Left ventricle myocardium superior (tissue), 1 donor: ENCODE measurements at regions not wholly inside any gene's neighbourhood (a gene's known extent, or its start where the extent isn't known, plus 50 kb on each side); places are given as distances from the start of the nearest gene placed in this dataset.
A peak's percentile ranks its signal among the peaks of the same experiment; 100 is the strongest.

Source experiments
- ATAC-seq: fragments of 200-7000 bp; cut with Tn5 transposase; one replicate; pipeline ENCODE4 v1.9.1; 2020; ENCODE audit warnings: mild to moderate bottlenecking, moderate library complexity
- DNase-seq: peaks from one replicate; pipeline ENCODE4 v3.0.0-alpha.2; 2020
- intact Hi-C: fragments of 100-400 bp; cut with micrococcal nuclease; formaldehyde crosslinking; loops from one replicate; pipeline ENCODE4 v1.11.0; 2022
- donor health status: DM: no; HTN: yes; CAD: no; lungs with severe emphysema.

- intact Hi-C loops = no loop called here
- no peak for DNase-seq
- ATAC-seq = no peak
These were observed 245.2 kb downstream of the HAO1 start for GRCh38 chr20:7695051-7695495.

- no peak for ATAC-seq
These were observed 244.6 kb downstream of the HAO1 start for GRCh38 chr20:7695635-7696034.

GRCh38 chr20:7696311-7696710 lies 243.9 kb downstream of the HAO1 start:
- DNase-seq (no peak), ATAC-seq (no peak)
- intact Hi-C loops = no loop called here

More at GRCh38 chr20:7695635-7696034, 244.6 kb downstream of the HAO1 start:
- intact Hi-C loops = no loop called here
- DNase-seq = no peak

GRCh38 chr20:7702141-7702540 lies 238.1 kb downstream of the HAO1 start:
- no peak for ATAC-seq
- intact Hi-C loops = no loop called here

GRCh38 chr20:7703551-7703961 lies 236.7 kb downstream of the HAO1 start:
- ATAC-seq (no peak), DNase-seq (no peak)
- intact Hi-C loops = no loop called here

More at GRCh38 chr20:7702141-7702540, 238.1 kb downstream of the HAO1 start:
- no peak for DNase-seq

GRCh38 chr20:7703996-7704395 lies 236.3 kb downstream of the HAO1 start:
- intact Hi-C loops = no loop called here
- ATAC-seq = no peak
- DNase-seq = no peak

GRCh38 chr20:7708112-7708511 lies 232.1 kb downstream of the HAO1 start:
- intact Hi-C loops = no loop called here
- ATAC-seq (no peak), DNase-seq (no peak)

GRCh38 chr20:7708782-7709181 lies 231.5 kb downstream of the HAO1 start:
- DNase-seq = no peak
- intact Hi-C loops = no loop called here
- ATAC-seq = no peak

- DNase-seq = no peak
- intact Hi-C loops = no loop called here
- no peak for ATAC-seq
These were observed 229.8 kb downstream of the HAO1 start for GRCh38 chr20:7710440-7710839.

GRCh38 chr20:7712661-7713060 lies 227.6 kb downstream of the HAO1 start:
- intact Hi-C loops = no loop called here
- ATAC-seq = no peak
- no peak for DNase-seq

GRCh38 chr20:7714549-7714948 lies 225.7 kb downstream of the HAO1 start:
- DNase-seq (no peak), ATAC-seq (no peak)
- intact Hi-C loops = no loop called here

- ATAC-seq (no peak), DNase-seq (no peak)
- intact Hi-C loops = no loop called here
These were observed 223.8 kb downstream of the HAO1 start for GRCh38 chr20:7716286-7716972.

- ATAC-seq = peak; percentile 60
- intact Hi-C loops = no loop called here
These were observed 217.7 kb downstream of the HAO1 start for GRCh38 chr20:7722564-7722963.

GRCh38 chr20:7723284-7723683 lies 217.0 kb downstream of the HAO1 start:
- intact Hi-C loops = no loop called here
- ATAC-seq = peak; percentile 19
- DNase-seq = no peak

More at GRCh38 chr20:7722564-7722963, 217.7 kb downstream of the HAO1 start:
- no peak for DNase-seq

- intact Hi-C loops = no loop called here
- DNase-seq = no peak
- no peak for ATAC-seq
These were observed 211.9 kb downstream of the HAO1 start for GRCh38 chr20:7728338-7728737.

- intact Hi-C loops = no loop called here
- no peak for DNase-seq
- ATAC-seq = no peak
These were observed 206.0 kb downstream of the HAO1 start for GRCh38 chr20:7734216-7734615.

GRCh38 chr20:7736336-7736735 lies 203.9 kb downstream of the HAO1 start:
- ATAC-seq (no peak), DNase-seq (no peak)
- intact Hi-C loops = no loop called here

GRCh38 chr20:7741866-7742265 lies 198.4 kb downstream of the HAO1 start:
- ATAC-seq (no peak), DNase-seq (no peak)
- intact Hi-C loops = no loop called here

GRCh38 chr20:7742479-7742878 lies 197.8 kb downstream of the HAO1 start:
- intact Hi-C loops = no loop called here
- no peak for ATAC-seq
- DNase-seq = no peak

GRCh38 chr20:7744411-7744810 lies 195.8 kb downstream of the HAO1 start:
- intact Hi-C loops = no loop called here
- ATAC-seq (no peak), DNase-seq (no peak)

- no peak for DNase-seq
- intact Hi-C loops = no loop called here
- no peak for ATAC-seq
These were observed 191.6 kb downstream of the HAO1 start for GRCh38 chr20:7748624-7749023.
